ENCODE measurements at regions not wholly inside any gene's neighbourhood (a gene's known extent, or its start where the extent isn't known, plus 50 kb on each side); places are given as distances from the start of the nearest gene placed in this dataset.

DNA sequence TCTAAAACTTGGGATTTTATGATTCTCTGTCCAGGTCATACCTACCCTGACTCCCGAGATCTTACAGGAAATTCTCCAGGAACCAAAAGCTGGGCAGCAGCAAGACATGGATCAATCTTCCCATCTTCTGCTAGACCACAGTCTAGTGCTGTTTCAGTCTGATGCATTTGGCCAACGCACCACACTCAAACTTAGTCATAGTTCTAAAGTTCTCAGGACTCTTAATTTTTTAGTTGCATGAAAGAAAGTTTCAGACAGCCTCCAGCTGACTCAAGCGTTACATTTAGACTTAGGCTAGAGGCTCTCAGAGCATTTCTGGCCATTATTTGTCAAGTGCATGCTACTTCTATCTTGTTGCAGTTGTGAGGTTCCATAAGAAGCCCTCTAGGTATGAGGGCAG, 230.1 kb upstream of the CCDC150 start:
- no peaks in the 10 kb centered on the region for H3K36me3 ChIP-seq
- H3K4me1 ChIP-seq = no peaks in the 10 kb centered on the region
- H3K4me3 ChIP-seq = no peak overlapping the region
- no peak for DNase-seq
- no peak overlapping the region for H3K27ac ChIP-seq
- intact Hi-C loops (cut with DNase I; ENCODE audit: low total_unique reads) = no loop called here
- in situ Hi-C loops (cut with MboI; ENCODE audit: low pct_ligation_motif_present in 1 of 4, low pct_unique_long_range_greater_than_20kb in 1 of 4, low sequenced_read_pairs in 3 of 4) = no loop called here
- no peaks in the 10 kb centered on the region for H3K9me3 ChIP-seq
- H3K27me3 ChIP-seq = no peaks in the 10 kb centered on the region
- TF ChIP-seq, protein P1, sequence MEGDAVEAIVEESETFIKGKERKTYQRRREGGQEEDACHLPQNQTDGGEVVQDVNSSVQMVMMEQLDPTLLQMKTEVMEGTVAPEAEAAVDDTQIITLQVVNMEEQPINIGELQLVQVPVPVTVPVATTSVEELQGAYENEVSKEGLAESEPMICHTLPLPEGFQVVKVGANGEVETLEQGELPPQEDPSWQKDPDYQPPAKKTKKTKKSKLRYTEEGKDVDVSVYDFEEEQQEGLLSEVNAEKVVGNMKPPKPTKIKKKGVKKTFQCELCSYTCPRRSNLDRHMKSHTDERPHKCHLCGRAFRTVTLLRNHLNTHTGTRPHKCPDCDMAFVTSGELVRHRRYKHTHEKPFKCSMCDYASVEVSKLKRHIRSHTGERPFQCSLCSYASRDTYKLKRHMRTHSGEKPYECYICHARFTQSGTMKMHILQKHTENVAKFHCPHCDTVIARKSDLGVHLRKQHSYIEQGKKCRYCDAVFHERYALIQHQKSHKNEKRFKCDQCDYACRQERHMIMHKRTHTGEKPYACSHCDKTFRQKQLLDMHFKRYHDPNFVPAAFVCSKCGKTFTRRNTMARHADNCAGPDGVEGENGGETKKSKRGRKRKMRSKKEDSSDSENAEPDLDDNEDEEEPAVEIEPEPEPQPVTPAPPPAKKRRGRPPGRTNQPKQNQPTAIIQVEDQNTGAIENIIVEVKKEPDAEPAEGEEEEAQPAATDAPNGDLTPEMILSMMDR (IDR thresholded peaks at IDR 0.05) = no peak
- no peak for TF ChIP-seq POLR2A (IDR thresholded peaks at IDR 0.05)
- no peak for TF ChIP-seq EP300 (IDR thresholded peaks at IDR 0.05; ENCODE audit: low read depth)
- TF ChIP-seq POLR2AphosphoS5 (IDR thresholded peaks at IDR 0.05) = no peak
- WGBS, 2 donors (ENCODE audit: low coverage in 1 of 2) = 80 to 84% methylated on average over 3 of the region's 3 CpGs

DNA sequence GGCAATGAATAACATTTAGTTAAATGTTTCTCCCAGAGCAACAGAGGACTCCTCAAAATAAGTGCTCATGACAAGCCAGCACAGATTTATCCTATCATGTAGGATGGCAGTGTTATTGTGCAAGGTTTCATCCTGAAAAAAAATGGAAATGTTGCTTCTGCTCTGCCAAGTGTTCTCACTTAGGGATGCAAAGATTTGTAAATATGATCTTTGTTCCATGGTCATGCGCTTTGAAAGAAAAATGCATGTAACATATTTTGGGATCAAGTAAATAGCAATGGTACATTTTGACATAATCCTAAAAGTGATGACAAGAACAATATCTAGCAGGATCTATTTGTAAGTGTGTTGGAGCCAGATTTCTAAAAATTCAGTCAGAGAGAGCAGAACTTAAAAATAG, 229.5 kb upstream of the CCDC150 start:
- Histone ChIP-seq H3K27me3 (no peaks in the 10 kb centered on the region), H3K27ac (no peak overlapping the region), H3K4me1 (no peaks in the 10 kb centered on the region), H3K4me3 (no peak overlapping the region), H3K9me3 (no peaks in the 10 kb centered on the region), H3K36me3 (no peaks in the 10 kb centered on the region)
- 79 to 89% methylated on average over 1 of the region's 1 CpG for WGBS, 2 donors (ENCODE audit: low coverage in 1 of 2)
- TF ChIP-seq, protein P1 (IDR thresholded peaks at IDR 0.05) = no peak
- TF ChIP-seq EP300 (IDR thresholded peaks at IDR 0.05; ENCODE audit: low read depth) (no peak), POLR2A (IDR thresholded peaks at IDR 0.05) (no peak), POLR2AphosphoS5 (IDR thresholded peaks at IDR 0.05) (no peak)
- in situ Hi-C loops (cut with MboI; ENCODE audit: low pct_ligation_motif_present in 1 of 4, low pct_unique_long_range_greater_than_20kb in 1 of 4, low sequenced_read_pairs in 3 of 4) = no loop called here
- intact Hi-C loops (cut with DNase I; ENCODE audit: low total_unique reads) = no loop called here
- DNase-seq = no peak

DNA sequence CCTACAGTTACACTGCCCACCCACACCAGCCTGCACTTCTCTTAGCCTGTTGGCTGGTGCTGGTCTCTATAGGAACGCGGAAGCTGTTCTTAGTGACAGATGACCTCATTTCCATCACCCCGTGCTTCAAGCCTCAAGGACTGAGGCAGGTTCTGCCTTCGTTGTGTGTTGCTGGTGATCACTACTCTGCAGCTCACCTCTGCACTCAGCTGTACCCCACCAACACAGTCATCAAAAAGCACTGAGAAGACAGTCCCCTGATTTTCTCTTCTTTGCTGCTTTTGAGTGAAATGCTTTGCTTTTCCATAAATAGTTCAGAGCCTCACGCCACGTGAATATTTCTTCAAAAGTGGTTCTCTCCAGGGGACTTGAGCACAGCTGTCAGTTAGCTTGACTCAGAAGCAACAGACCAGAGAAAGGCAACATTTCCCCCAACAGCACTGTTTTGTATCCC, 225.7 kb upstream of the CCDC150 start:
- 64 to 83% methylated on average over 3 to 6 of the region's 6 CpGs for WGBS, 2 donors (ENCODE audit: low coverage in 1 of 2)
- no peak overlapping the region for H3K4me3 ChIP-seq
- H3K36me3 ChIP-seq = no peaks in the 10 kb centered on the region
- TF ChIP-seq POLR2A (IDR thresholded peaks at IDR 0.05) (no peak), EP300 (IDR thresholded peaks at IDR 0.05; ENCODE audit: low read depth) (no peak), POLR2AphosphoS5 (IDR thresholded peaks at IDR 0.05) (no peak)
- TF ChIP-seq, protein P1 (IDR thresholded peaks at IDR 0.05) = no peak
- intact Hi-C loops (cut with DNase I; ENCODE audit: low total_unique reads) = no loop called here
- no peaks in the 10 kb centered on the region for H3K9me3 ChIP-seq
- H3K27me3 ChIP-seq = no peaks in the 10 kb centered on the region
- DNase-seq = no peak
- in situ Hi-C loops (cut with MboI; ENCODE audit: low pct_ligation_motif_present in 1 of 4, low pct_unique_long_range_greater_than_20kb in 1 of 4, low sequenced_read_pairs in 3 of 4) = no loop called here
- no peaks in the 10 kb centered on the region for H3K4me1 ChIP-seq
- H3K27ac ChIP-seq = no peak overlapping the region

DNA sequence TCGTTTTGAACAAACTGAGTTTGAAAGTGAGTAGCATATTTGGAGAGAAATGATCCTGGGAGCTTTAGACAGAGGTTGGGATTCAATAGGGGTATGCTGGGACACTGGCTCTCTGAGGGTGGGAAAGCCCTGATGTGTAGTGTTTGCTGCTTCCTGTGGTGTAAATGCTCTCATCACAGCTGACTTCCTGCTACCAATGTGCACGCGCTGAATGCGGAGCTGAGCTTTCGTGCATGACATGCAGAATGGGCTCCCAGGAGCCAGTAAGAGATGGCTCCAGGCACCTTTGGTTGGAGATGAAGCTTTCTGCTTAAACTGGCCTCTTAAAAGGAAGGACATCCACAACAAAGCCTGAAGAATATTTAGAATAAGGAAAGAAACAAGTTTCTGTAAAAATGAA, 224.1 kb upstream of the CCDC150 start:
- TF ChIP-seq EP300 (IDR thresholded peaks at IDR 0.05; ENCODE audit: low read depth) (no peak), POLR2A (IDR thresholded peaks at IDR 0.05) (no peak), POLR2AphosphoS5 (IDR thresholded peaks at IDR 0.05) (no peak)
- TF ChIP-seq, protein P1 (IDR thresholded peaks at IDR 0.05) = no peak
- Histone ChIP-seq H3K27ac (no peak overlapping the region), H3K9me3 (no peaks in the 10 kb centered on the region), H3K27me3 (no peaks in the 10 kb centered on the region), H3K4me1 (no peaks in the 10 kb centered on the region), H3K4me3 (no peak overlapping the region), H3K36me3 (no peaks in the 10 kb centered on the region)
- 60 to 64% methylated on average over 4 to 5 of the region's 5 CpGs for WGBS, 2 donors (ENCODE audit: low coverage in 1 of 2)
- intact Hi-C loops (cut with DNase I; ENCODE audit: low total_unique reads) (no loop called here), in situ Hi-C loops (cut with MboI; ENCODE audit: low pct_ligation_motif_present in 1 of 4, low pct_unique_long_range_greater_than_20kb in 1 of 4, low sequenced_read_pairs in 3 of 4) (no loop called here)
- DNase-seq = no peak

All from transverse colon (tissue), 4 donors.